Esophagus squamous epithelium (tissue), 4 donors: ENCODE measurements at regions not wholly inside any gene's neighbourhood (a gene's known extent, or its start where the extent isn't known, plus 50 kb on each side); places are given as distances from the start of the nearest gene placed in this dataset.

Experiments used
- CTCF ChIP-seq, 6 experiments: fragments of 450-650 bp in 4 of 6; fragments of 200-600 bp in 2 of 6; sonication (generic) in 2 of 6; IDR thresholded peaks; one replicate each; pipeline ENCODE4 v1.5.1; 2016 to 2019; ENCODE audit warnings: antibody characterized with exemption in 6 of 6, mild to moderate bottlenecking in 4 of 6, moderate library complexity in 4 of 6
- POLR2A ChIP-seq, 4 donors: fragments of 450-650 bp; IDR thresholded peaks; one replicate each; pipeline ENCODE4 v1.6.1; 2017; ENCODE audit warnings: antibody characterized with exemption in 4 of 4, mild to moderate bottlenecking in 4 of 4, moderate library complexity in 3 of 4

- no peak for TF ChIP-seq POLR2A (IDR thresholded peaks at IDR 0.05)
- no peak for TF ChIP-seq CTCF (IDR thresholded peaks at IDR 0.05)
Observed at GRCh38 chr7:45974540-45975360, 53.7 kb upstream of the IGFBP3 start.
